ENCODE measurements at regions not wholly inside any gene's neighbourhood (a gene's known extent, or its start where the extent isn't known, plus 50 kb on each side); places are given as distances from the start of the nearest gene placed in this dataset.

DNA sequence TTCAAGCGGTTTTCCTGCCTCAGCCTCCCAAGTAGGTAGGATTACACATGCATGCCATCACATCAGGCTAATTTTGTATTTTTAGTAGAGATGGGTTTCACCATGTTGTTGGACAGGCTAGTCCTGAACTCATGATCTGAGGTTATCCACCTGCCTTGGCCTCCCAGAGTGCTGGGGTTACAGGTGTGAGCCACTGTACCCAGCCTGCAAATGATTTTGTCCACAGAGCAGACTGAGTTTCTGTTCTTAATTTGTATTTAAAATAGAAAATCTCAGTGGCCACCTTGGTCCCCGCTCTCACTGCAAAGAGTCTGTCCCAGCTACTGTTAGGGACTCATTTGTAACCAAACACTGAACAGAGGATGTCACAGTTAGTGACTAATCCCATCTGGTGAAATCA is 415.7 kb upstream of the RBFOX1 start:
- TF ChIP-seq, protein P1, sequence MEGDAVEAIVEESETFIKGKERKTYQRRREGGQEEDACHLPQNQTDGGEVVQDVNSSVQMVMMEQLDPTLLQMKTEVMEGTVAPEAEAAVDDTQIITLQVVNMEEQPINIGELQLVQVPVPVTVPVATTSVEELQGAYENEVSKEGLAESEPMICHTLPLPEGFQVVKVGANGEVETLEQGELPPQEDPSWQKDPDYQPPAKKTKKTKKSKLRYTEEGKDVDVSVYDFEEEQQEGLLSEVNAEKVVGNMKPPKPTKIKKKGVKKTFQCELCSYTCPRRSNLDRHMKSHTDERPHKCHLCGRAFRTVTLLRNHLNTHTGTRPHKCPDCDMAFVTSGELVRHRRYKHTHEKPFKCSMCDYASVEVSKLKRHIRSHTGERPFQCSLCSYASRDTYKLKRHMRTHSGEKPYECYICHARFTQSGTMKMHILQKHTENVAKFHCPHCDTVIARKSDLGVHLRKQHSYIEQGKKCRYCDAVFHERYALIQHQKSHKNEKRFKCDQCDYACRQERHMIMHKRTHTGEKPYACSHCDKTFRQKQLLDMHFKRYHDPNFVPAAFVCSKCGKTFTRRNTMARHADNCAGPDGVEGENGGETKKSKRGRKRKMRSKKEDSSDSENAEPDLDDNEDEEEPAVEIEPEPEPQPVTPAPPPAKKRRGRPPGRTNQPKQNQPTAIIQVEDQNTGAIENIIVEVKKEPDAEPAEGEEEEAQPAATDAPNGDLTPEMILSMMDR (IDR thresholded peaks at IDR 0.05; ENCODE audit: low read depth, low read length): no peak

DNA sequence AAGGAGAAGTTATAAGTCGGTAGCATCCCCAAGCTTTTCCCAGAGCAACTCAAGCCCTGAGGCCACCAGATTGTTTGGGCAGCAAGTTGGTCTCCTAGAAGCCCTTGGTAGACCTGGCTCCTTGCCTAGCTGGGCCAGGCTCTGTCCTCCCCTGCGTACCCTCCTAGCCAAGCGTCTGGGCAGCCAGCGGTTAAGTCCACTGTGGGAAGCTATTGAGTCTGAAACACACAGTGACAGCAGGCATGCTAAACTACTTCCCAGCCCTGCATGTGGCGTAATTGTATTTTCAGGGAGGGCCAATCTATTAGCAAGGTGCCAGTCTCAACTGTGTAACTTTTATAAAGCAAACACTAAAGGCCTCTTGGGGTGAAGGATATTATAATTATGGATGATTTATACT is 419.1 kb upstream of the RBFOX1 start:
- H3K4me3 ChIP-seq (ENCODE audit: low read depth, low read length): no peak overlapping the region
- TF ChIP-seq, protein P1 (IDR thresholded peaks at IDR 0.05; ENCODE audit: low read depth, low read length): no peak

More for the DNA sequence above, 415.7 kb upstream of the RBFOX1 start:
- H3K4me3 ChIP-seq (ENCODE audit: low read depth, low read length): no peak overlapping the region

DNA sequence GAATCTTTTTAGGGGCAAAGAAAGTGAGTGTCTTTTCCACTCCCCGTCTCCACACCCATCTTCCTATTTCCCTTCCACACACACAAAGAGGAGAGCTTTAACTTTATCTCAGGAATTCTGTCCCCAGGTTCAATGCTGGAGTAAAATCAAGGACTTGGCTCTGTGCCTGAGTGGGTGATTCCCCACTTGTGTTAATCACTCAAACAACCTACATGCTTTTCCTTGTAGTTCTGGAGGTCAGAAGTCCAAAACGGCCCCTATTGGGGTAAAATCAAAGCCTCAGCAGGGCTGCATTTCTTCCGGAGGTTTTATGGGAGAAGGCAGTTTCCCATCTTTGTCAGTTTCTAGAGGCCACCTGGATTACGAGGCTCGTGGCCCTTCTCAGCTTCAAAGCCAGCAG is 422.3 kb upstream of the RBFOX1 start:
- TF ChIP-seq, protein P1 (IDR thresholded peaks at IDR 0.05; ENCODE audit: low read depth, low read length): no peak
- H3K4me3 ChIP-seq (ENCODE audit: low read depth, low read length): no peak overlapping the region

DNA sequence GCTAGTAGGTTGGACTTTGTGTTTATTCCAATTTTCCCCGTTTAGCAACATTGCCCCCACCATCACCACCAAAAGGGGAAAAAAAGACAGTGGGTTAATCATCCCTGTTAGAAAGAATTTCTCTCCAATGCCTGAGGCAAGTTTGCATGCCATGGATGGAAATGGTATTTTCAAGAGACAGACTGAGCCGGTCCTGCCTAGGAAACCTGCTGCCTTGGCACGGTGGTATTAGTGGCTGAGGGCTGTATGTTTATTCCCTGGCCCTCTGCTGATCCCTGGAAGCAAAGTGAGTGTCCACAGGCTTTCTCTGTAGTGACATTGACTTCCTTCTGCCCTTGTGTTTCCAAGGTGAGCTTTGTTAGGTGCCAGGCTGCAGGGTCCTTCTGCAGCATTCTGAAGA is 427.0 kb upstream of the RBFOX1 start:
- TF ChIP-seq, protein P1 (IDR thresholded peaks at IDR 0.05; ENCODE audit: low read depth, low read length): no peak
- H3K4me3 ChIP-seq (ENCODE audit: low read depth, low read length): no peak overlapping the region

DNA sequence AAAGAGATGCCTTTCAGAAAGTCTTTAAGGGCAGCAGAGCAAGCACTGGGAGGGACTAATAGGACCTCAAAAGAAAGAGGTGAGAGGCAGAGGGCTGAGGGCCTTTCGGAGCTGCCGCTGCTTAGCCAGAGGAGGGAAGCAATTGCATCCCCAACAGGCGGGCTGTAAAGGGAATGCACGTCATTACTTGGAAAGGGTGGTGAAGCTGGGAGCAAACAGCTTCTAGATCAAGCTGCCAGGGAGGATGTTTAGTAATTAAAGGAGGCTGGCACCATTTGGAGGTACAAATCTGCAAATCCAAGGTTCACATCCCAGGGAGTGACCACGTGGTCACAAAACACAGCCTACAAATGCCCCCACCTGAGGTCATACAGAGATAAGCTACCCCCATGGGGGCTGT is 429.0 kb upstream of the RBFOX1 start:
- no peak overlapping the region for H3K4me3 ChIP-seq (ENCODE audit: low read depth, low read length)
- TF ChIP-seq, protein P1 (IDR thresholded peaks at IDR 0.05; ENCODE audit: low read depth, low read length): no peak

DNA sequence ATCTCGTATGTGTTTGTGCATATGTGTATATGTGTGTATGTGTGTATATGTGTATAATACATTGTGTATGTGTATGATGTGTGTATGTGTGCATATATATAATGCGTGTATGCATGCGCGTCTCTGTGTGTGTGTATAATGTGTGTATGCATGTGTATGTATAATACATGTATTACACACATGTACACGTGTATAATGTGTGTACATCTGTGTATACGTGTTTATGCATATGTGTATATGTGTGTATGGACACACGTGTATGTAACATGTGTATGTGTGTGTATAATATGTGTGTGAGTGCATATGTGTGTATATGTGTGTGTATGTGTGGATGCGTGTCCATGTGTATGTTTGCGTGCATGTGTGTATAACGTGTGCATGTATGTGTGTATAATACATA is 433.7 kb upstream of the RBFOX1 start:
- no peak overlapping the region for H3K4me3 ChIP-seq (ENCODE audit: low read depth, low read length)
- TF ChIP-seq, protein P1 (IDR thresholded peaks at IDR 0.05; ENCODE audit: low read depth, low read length): no peak

DNA sequence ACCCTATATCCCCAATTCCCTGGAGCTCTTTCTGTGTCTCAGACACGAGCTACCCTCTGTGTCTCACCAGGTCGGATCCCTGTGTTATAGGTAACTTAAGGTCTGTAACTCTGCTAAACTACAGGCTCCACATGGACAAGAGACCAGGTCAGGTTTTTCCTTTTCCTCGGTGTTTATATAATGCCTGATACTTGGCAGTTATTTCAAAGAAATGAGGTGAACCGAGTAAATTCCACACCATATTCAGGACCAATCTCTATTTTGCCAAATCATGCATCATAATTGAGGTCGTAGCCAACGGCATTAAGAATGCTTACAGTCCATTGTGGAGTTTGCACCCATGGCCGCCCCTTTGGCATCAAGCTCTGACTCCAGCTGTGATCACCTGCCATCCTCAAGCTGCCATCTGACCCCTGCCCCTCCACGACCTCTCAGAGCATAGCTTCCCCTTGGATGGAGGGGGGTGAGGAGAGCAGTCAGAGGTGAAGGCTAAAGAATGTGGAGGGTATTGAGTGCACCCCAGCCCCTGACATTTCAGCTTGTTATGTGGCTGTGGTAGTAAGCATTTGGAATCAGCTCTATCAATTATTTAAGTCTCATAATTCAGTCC is 434.7 kb upstream of the RBFOX1 start:
- H3K4me3 ChIP-seq (ENCODE audit: low read depth, low read length): no peak overlapping the region
- TF ChIP-seq, protein P1 (IDR thresholded peaks at IDR 0.05; ENCODE audit: low read depth, low read length): no peak

Data from WI38 (cell line).